ENCODE measurements at regions not wholly inside any gene's neighbourhood (a gene's known extent, or its start where the extent isn't known, plus 50 kb on each side); places are given as distances from the start of the nearest gene placed in this dataset.

DNA sequence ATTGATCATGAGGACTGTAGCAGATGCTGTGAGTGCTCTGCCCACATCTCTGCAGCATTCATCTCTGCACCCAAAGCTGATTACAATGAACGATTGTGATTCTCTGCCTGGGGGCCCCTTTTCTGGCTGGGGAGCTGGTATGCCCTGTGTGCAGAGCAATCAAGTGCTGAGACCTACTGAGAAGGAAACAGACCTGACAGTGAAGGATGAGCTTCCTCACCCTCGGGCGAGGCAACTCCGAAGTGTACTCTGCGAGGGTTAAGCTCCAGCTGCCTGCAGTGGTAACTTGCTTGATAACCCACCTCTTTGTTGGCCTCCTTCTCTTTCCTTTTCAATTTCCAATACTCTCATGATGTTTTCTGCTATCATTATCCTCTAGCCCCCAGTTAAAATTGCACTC lies 56.0 kb upstream of the ADRA1D start:
- intact Hi-C loops (cut with micrococcal nuclease) = no loop called here
- DNase-seq (ENCODE audit: unreplicated experiment) = no peak
- ChIA-PET POLR2A (interaction anchor here (1.1 kb wide), 1 partner anchor 9 kb away, joined by 3 read pairs; no protein-coding TSS in a partner anchor), CTCF (interaction anchor here (1.0 kb wide), 1 partner anchor 65 kb away, joined by 3 read pairs; no protein-coding TSS in a partner anchor)
- TF ChIP-seq, protein P1, sequence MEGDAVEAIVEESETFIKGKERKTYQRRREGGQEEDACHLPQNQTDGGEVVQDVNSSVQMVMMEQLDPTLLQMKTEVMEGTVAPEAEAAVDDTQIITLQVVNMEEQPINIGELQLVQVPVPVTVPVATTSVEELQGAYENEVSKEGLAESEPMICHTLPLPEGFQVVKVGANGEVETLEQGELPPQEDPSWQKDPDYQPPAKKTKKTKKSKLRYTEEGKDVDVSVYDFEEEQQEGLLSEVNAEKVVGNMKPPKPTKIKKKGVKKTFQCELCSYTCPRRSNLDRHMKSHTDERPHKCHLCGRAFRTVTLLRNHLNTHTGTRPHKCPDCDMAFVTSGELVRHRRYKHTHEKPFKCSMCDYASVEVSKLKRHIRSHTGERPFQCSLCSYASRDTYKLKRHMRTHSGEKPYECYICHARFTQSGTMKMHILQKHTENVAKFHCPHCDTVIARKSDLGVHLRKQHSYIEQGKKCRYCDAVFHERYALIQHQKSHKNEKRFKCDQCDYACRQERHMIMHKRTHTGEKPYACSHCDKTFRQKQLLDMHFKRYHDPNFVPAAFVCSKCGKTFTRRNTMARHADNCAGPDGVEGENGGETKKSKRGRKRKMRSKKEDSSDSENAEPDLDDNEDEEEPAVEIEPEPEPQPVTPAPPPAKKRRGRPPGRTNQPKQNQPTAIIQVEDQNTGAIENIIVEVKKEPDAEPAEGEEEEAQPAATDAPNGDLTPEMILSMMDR (IDR thresholded peaks at IDR 0.05; ENCODE audit: unreplicated experiment) = no peak
- H3K4me3 Mint-ChIP-seq (ENCODE audit: unreplicated experiment) = no peak overlapping the region
- peaks cover 6% of the 10 kb centered on the region for H3K36me3 Mint-ChIP-seq (ENCODE audit: insufficient read depth, unreplicated experiment)
- peaks cover 5% of the 10 kb centered on the region for H3K4me1 Mint-ChIP-seq (ENCODE audit: insufficient read depth, unreplicated experiment)
- BruUV-seq (replicated peaks) = no TSS peak
- H3K9me3 Mint-ChIP-seq (ENCODE audit: unreplicated experiment) = peaks cover 8% of the 10 kb centered on the region
- H3K27me3 Mint-ChIP-seq (ENCODE audit: insufficient read depth, unreplicated experiment) = peaks cover 20% of the 10 kb centered on the region
- no peak overlapping the region for H3K27ac Mint-ChIP-seq (ENCODE audit: low read depth, unreplicated experiment)

DNA sequence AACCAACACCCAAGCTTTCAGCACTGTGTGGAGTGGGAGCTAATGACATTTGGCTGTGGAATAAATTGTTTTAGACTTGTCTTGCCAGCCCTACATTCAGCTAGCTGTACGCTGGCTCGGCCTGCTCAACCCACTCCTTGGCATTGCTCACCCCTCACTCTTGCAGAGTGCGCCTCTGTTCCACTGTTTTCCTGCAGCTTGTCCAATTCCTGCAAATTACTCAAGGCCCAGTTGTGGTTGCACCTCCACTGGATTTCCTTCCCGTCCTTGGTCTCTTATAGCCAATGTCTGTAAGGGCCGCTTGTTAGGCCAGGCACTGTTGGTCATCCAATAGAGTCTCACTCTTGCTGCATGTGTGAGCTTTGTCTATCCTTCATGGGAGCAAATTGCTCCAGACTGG lies 55.5 kb upstream of the ADRA1D start:
- no peak for DNase-seq (ENCODE audit: unreplicated experiment)
- POLR2A ChIA-PET = interaction anchor here (1.1 kb wide), 1 partner anchor 9 kb away, joined by 3 read pairs; no protein-coding TSS in a partner anchor
- no peak overlapping the region for H3K27ac Mint-ChIP-seq (ENCODE audit: low read depth, unreplicated experiment)
- TF ChIP-seq, protein P1 (IDR thresholded peaks at IDR 0.05; ENCODE audit: unreplicated experiment) = no peak
- H3K27me3 Mint-ChIP-seq (ENCODE audit: insufficient read depth, unreplicated experiment) = peaks cover 22% of the 10 kb centered on the region
- H3K4me3 Mint-ChIP-seq (ENCODE audit: unreplicated experiment) = no peak overlapping the region
- peaks cover 3% of the 10 kb centered on the region for H3K4me1 Mint-ChIP-seq (ENCODE audit: insufficient read depth, unreplicated experiment)
- intact Hi-C loops (cut with micrococcal nuclease) = no loop called here
- no TSS peak for BruUV-seq (replicated peaks)
- peaks cover 6% of the 10 kb centered on the region for H3K36me3 Mint-ChIP-seq (ENCODE audit: insufficient read depth, unreplicated experiment)
- CTCF ChIA-PET = interaction anchor here (1.0 kb wide), 1 partner anchor 64 kb away, joined by 3 read pairs; no protein-coding TSS in a partner anchor
- H3K9me3 Mint-ChIP-seq (ENCODE audit: unreplicated experiment) = peaks cover 3% of the 10 kb centered on the region

DNA sequence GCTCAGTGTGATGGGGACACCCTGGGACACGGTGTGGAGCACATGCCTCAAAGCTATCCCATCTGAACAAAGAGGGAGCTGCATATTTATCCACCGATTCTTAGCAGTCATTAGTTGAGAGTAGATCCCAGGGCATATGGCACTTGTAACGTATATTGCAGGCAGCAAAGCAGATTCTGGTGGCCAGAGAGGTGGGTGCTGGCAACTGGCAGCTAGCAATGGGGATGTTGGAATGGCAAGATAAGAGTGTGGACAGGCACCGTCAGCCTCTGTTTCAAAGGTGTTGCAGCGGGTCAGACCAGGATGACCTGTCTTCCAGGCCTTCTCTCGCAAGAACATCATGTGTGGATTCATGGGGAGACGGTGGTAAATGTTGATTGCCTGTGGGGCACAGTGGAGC lies 54.0 kb upstream of the ADRA1D start:
- DNase-seq (ENCODE audit: unreplicated experiment) = no peak
- no peak overlapping the region for H3K27ac Mint-ChIP-seq (ENCODE audit: low read depth, unreplicated experiment)
- peaks cover 6% of the 10 kb centered on the region for H3K36me3 Mint-ChIP-seq (ENCODE audit: insufficient read depth, unreplicated experiment)
- TF ChIP-seq, protein P1 (IDR thresholded peaks at IDR 0.05; ENCODE audit: unreplicated experiment) = no peak
- CTCF ChIA-PET = no interaction called here
- H3K4me3 Mint-ChIP-seq (ENCODE audit: unreplicated experiment) = no peak overlapping the region
- POLR2A ChIA-PET = no interaction called here
- intact Hi-C loops (cut with micrococcal nuclease) = no loop called here
- no peaks in the 10 kb centered on the region for H3K9me3 Mint-ChIP-seq (ENCODE audit: unreplicated experiment)
- peaks cover 37% of the 10 kb centered on the region for H3K27me3 Mint-ChIP-seq (ENCODE audit: insufficient read depth, unreplicated experiment)
- no TSS peak for BruUV-seq (replicated peaks)
- H3K4me1 Mint-ChIP-seq (ENCODE audit: insufficient read depth, unreplicated experiment) = no peaks in the 10 kb centered on the region

GRCh38 chr20:4300921-4301320 lies 51.8 kb upstream of the ADRA1D start:
- Mint-ChIP-seq H3K27me3 (ENCODE audit: insufficient read depth, unreplicated experiment) (peaks cover 49% of the 10 kb centered on the region), H3K27ac (ENCODE audit: low read depth, unreplicated experiment) (no peak overlapping the region), H3K4me3 (ENCODE audit: unreplicated experiment) (no peak overlapping the region), H3K9me3 (ENCODE audit: unreplicated experiment) (no peaks in the 10 kb centered on the region), H3K4me1 (ENCODE audit: insufficient read depth, unreplicated experiment) (no peaks in the 10 kb centered on the region), H3K36me3 (ENCODE audit: insufficient read depth, unreplicated experiment) (peaks cover 6% of the 10 kb centered on the region)
- intact Hi-C loops (cut with micrococcal nuclease) = no loop called here
- TF ChIP-seq, protein P1 (IDR thresholded peaks at IDR 0.05; ENCODE audit: unreplicated experiment) = no peak
- POLR2A ChIA-PET = no interaction called here
- DNase-seq (ENCODE audit: unreplicated experiment) = no peak
- CTCF ChIA-PET = no interaction called here
- BruUV-seq (replicated peaks) = no TSS peak

Measured in MCF 10A (cell line).